Left ventricle myocardium inferior (tissue), 1 donor: ENCODE measurements at regions not wholly inside any gene's neighbourhood (a gene's known extent, or its start where the extent isn't known, plus 50 kb on each side); places are given as distances from the start of the nearest gene placed in this dataset.

ENCODE experiments used
- DNase-seq: peaks from one replicate; pipeline ENCODE4 v3.0.0-alpha.2; 2020
- H3K27ac ChIP-seq: fragments of 200-600 bp; replicated peaks from 2 replicates; pipeline ENCODE4 v1.8.0; 2021
- H3K27me3 ChIP-seq: fragments of 200-600 bp; 2 replicates; pipeline ENCODE4 v1.8.0; 2021; ENCODE audit warnings: low read depth
- H3K36me3 ChIP-seq: fragments of 200-600 bp; 2 replicates; pipeline ENCODE4 v1.8.0; 2021
- H3K4me1 ChIP-seq: fragments of 200-600 bp; 2 replicates; pipeline ENCODE4 v1.8.0; 2021
- H3K4me3 ChIP-seq: fragments of 200-600 bp; 2 replicates; pipeline ENCODE4 v1.8.0; 2021; ENCODE audit warnings: mild to moderate bottlenecking, moderate library complexity
- H3K9me3 ChIP-seq: fragments of 200-600 bp; replicated peaks from 2 replicates; pipeline ENCODE4 v1.8.0; 2021
- CTCF ChIP-seq: fragments of 200-600 bp; IDR thresholded peaks from 2 replicates; pipeline ENCODE4 v1.8.0; 2021; ENCODE audit warnings: antibody characterized with exemption, mild to moderate bottlenecking, borderline replicate concordance
- intact Hi-C: fragments of 100-400 bp; cut with micrococcal nuclease; formaldehyde crosslinking; loops from one replicate; pipeline ENCODE4 v1.11.0; 2022
- donor health status: DM: no; HTN: yes; CAD: no; lungs with severe emphysema.

- Histone ChIP-seq H3K4me3 (no peak overlapping the region), H3K36me3 (no peaks in the 10 kb centered on the region), H3K9me3 (no peaks in the 10 kb centered on the region), H3K27ac (no peak overlapping the region), H3K27me3 (no peaks in the 10 kb centered on the region), H3K4me1 (no peaks in the 10 kb centered on the region)
- no peak for DNase-seq
- intact Hi-C loops, result no loop called here
- no peak for TF ChIP-seq CTCF
Measured at GRCh38 chr7:17622451-17622850, 317.8 kb downstream of the SNX13 start.

- TF ChIP-seq CTCF, result no peak
- Histone ChIP-seq H3K36me3 (no peaks in the 10 kb centered on the region), H3K4me3 (no peak overlapping the region), H3K27ac (no peak overlapping the region), H3K9me3 (no peaks in the 10 kb centered on the region), H3K4me1 (no peaks in the 10 kb centered on the region), H3K27me3 (no peaks in the 10 kb centered on the region)
- intact Hi-C loops, result no loop called here
- no peak for DNase-seq
Measured at GRCh38 chr7:17623546-17624185, 316.6 kb downstream of the SNX13 start.

GRCh38 chr7:17624379-17624778 is 315.9 kb downstream of the SNX13 start:
- no peak for TF ChIP-seq CTCF
- H3K27ac ChIP-seq, result no peak overlapping the region
- H3K4me3 ChIP-seq, result no peak overlapping the region
- no peaks in the 10 kb centered on the region for H3K9me3 ChIP-seq
- H3K36me3 ChIP-seq, result no peaks in the 10 kb centered on the region
- intact Hi-C loops, result no loop called here
- DNase-seq, result no peak
- no peaks in the 10 kb centered on the region for H3K27me3 ChIP-seq
- no peaks in the 10 kb centered on the region for H3K4me1 ChIP-seq

- no peak for TF ChIP-seq CTCF
- Histone ChIP-seq H3K4me1 (no peaks in the 10 kb centered on the region), H3K36me3 (no peaks in the 10 kb centered on the region), H3K27me3 (no peaks in the 10 kb centered on the region), H3K4me3 (no peak overlapping the region), H3K27ac (no peak overlapping the region), H3K9me3 (no peaks in the 10 kb centered on the region)
- no peak for DNase-seq
- intact Hi-C loops, result no loop called here
Measured at GRCh38 chr7:17625043-17625442, 315.3 kb downstream of the SNX13 start.

- intact Hi-C loops, result no loop called here
- H3K27ac ChIP-seq, result no peak overlapping the region
- no peak for DNase-seq
- H3K4me3 ChIP-seq, result no peak overlapping the region
- H3K9me3 ChIP-seq, result no peaks in the 10 kb centered on the region
- no peaks in the 10 kb centered on the region for H3K36me3 ChIP-seq
- TF ChIP-seq CTCF, result no peak
- no peaks in the 10 kb centered on the region for H3K4me1 ChIP-seq
- H3K27me3 ChIP-seq, result no peaks in the 10 kb centered on the region
Measured at GRCh38 chr7:17626235-17626634, 314.1 kb downstream of the SNX13 start.
